Activated naive CD8-positive, alpha-beta T cell (primary cell): ENCODE measurements at regions not wholly inside any gene's neighbourhood (a gene's known extent, or its start where the extent isn't known, plus 50 kb on each side); places are given as distances from the start of the nearest gene placed in this dataset.

Experiments
- H3K27ac Mint-ChIP-seq: one replicate; pipeline ENCODE4 v1.8.0; 2021; ENCODE audit warnings: mixed read lengths
- H3K27me3 Mint-ChIP-seq: one replicate; pipeline ENCODE4 v1.8.0; 2021; ENCODE audit warnings: mixed read lengths
- H3K36me3 Mint-ChIP-seq: one replicate; pipeline ENCODE4 v1.8.0; 2021; ENCODE audit warnings: mixed read lengths
- H3K4me1 Mint-ChIP-seq: one replicate; pipeline ENCODE4 v1.8.0; 2021; ENCODE audit warnings: low read depth, mixed read lengths
- H3K4me3 Mint-ChIP-seq: one replicate; pipeline ENCODE4 v1.8.0; 2021; ENCODE audit warnings: mild to moderate bottlenecking, mixed read lengths
- H3K9me3 Mint-ChIP-seq: one replicate; pipeline ENCODE4 v1.8.0; 2021; ENCODE audit warnings: low read depth, mixed read lengths

- Mint-ChIP-seq H3K27me3 (no peaks in the 10 kb centered on the region), H3K9me3 (no peaks in the 10 kb centered on the region), H3K27ac (no peak overlapping the region), H3K36me3 (no peaks in the 10 kb centered on the region), H3K4me3 (no peak overlapping the region), H3K4me1 (no peaks in the 10 kb centered on the region)
These were observed 602.8 kb downstream of the IRX1 start for GRCh38 chr5:4198461-4198860.

- Mint-ChIP-seq H3K9me3 (no peaks in the 10 kb centered on the region), H3K4me1 (no peaks in the 10 kb centered on the region), H3K27me3 (no peaks in the 10 kb centered on the region), H3K4me3 (no peak overlapping the region), H3K36me3 (no peaks in the 10 kb centered on the region), H3K27ac (no peak overlapping the region)
These were observed 603.6 kb downstream of the IRX1 start for GRCh38 chr5:4199049-4199841.

GRCh38 chr5:4203146-4203545, 607.5 kb downstream of the IRX1 start:
- H3K4me1 Mint-ChIP-seq = no peaks in the 10 kb centered on the region
- H3K9me3 Mint-ChIP-seq = no peaks in the 10 kb centered on the region
- no peaks in the 10 kb centered on the region for H3K36me3 Mint-ChIP-seq
- H3K27me3 Mint-ChIP-seq = no peaks in the 10 kb centered on the region
- no peak overlapping the region for H3K4me3 Mint-ChIP-seq
- H3K27ac Mint-ChIP-seq = no peak overlapping the region

GRCh38 chr5:4204276-4205141, 608.9 kb downstream of the IRX1 start:
- H3K27me3 Mint-ChIP-seq = no peaks in the 10 kb centered on the region
- H3K27ac Mint-ChIP-seq = no peak overlapping the region
- H3K9me3 Mint-ChIP-seq = no peaks in the 10 kb centered on the region
- no peaks in the 10 kb centered on the region for H3K36me3 Mint-ChIP-seq
- H3K4me3 Mint-ChIP-seq = no peak overlapping the region
- H3K4me1 Mint-ChIP-seq = no peaks in the 10 kb centered on the region

- H3K27me3 Mint-ChIP-seq = no peaks in the 10 kb centered on the region
- H3K4me3 Mint-ChIP-seq = no peak overlapping the region
- H3K9me3 Mint-ChIP-seq = no peaks in the 10 kb centered on the region
- no peaks in the 10 kb centered on the region for H3K4me1 Mint-ChIP-seq
- H3K36me3 Mint-ChIP-seq = no peaks in the 10 kb centered on the region
- H3K27ac Mint-ChIP-seq = no peak overlapping the region
These were observed 609.8 kb downstream of the IRX1 start for GRCh38 chr5:4205398-4205797.

- H3K36me3 Mint-ChIP-seq = no peaks in the 10 kb centered on the region
- no peaks in the 10 kb centered on the region for H3K27me3 Mint-ChIP-seq
- no peaks in the 10 kb centered on the region for H3K9me3 Mint-ChIP-seq
- H3K4me1 Mint-ChIP-seq = no peaks in the 10 kb centered on the region
- no peak overlapping the region for H3K4me3 Mint-ChIP-seq
- no peak overlapping the region for H3K27ac Mint-ChIP-seq
These were observed 610.5 kb downstream of the IRX1 start for GRCh38 chr5:4206127-4206526.

- Mint-ChIP-seq H3K9me3 (no peaks in the 10 kb centered on the region), H3K27ac (no peak overlapping the region), H3K36me3 (no peaks in the 10 kb centered on the region), H3K4me3 (no peak overlapping the region), H3K27me3 (no peaks in the 10 kb centered on the region), H3K4me1 (no peaks in the 10 kb centered on the region)
These were observed 611.9 kb downstream of the IRX1 start for GRCh38 chr5:4207486-4207885.

GRCh38 chr5:4208537-4208936, 612.9 kb downstream of the IRX1 start:
- H3K4me3 Mint-ChIP-seq = no peak overlapping the region
- H3K27me3 Mint-ChIP-seq = no peaks in the 10 kb centered on the region
- H3K4me1 Mint-ChIP-seq = no peaks in the 10 kb centered on the region
- H3K9me3 Mint-ChIP-seq = no peaks in the 10 kb centered on the region
- H3K36me3 Mint-ChIP-seq = no peaks in the 10 kb centered on the region
- H3K27ac Mint-ChIP-seq = no peak overlapping the region

GRCh38 chr5:4208996-4209395, 613.4 kb downstream of the IRX1 start:
- no peaks in the 10 kb centered on the region for H3K36me3 Mint-ChIP-seq
- H3K27me3 Mint-ChIP-seq = no peaks in the 10 kb centered on the region
- no peaks in the 10 kb centered on the region for H3K4me1 Mint-ChIP-seq
- no peaks in the 10 kb centered on the region for H3K9me3 Mint-ChIP-seq
- no peak overlapping the region for H3K27ac Mint-ChIP-seq
- H3K4me3 Mint-ChIP-seq = no peak overlapping the region

- H3K36me3 Mint-ChIP-seq = no peaks in the 10 kb centered on the region
- no peaks in the 10 kb centered on the region for H3K27me3 Mint-ChIP-seq
- H3K9me3 Mint-ChIP-seq = no peaks in the 10 kb centered on the region
- H3K4me1 Mint-ChIP-seq = no peaks in the 10 kb centered on the region
- H3K4me3 Mint-ChIP-seq = no peak overlapping the region
- H3K27ac Mint-ChIP-seq = no peak overlapping the region
These were observed 616.6 kb downstream of the IRX1 start for GRCh38 chr5:4212071-4212739.

GRCh38 chr5:4212981-4213819, 617.6 kb downstream of the IRX1 start:
- Mint-ChIP-seq H3K4me1 (no peaks in the 10 kb centered on the region), H3K4me3 (no peak overlapping the region), H3K27me3 (no peaks in the 10 kb centered on the region), H3K27ac (no peak overlapping the region), H3K9me3 (no peaks in the 10 kb centered on the region), H3K36me3 (no peaks in the 10 kb centered on the region)

GRCh38 chr5:4215143-4215542, 619.5 kb downstream of the IRX1 start:
- Mint-ChIP-seq H3K4me1 (no peaks in the 10 kb centered on the region), H3K27ac (no peak overlapping the region), H3K36me3 (no peaks in the 10 kb centered on the region)

GRCh38 chr5:4216142-4216541, 620.5 kb downstream of the IRX1 start:
- H3K36me3 Mint-ChIP-seq = no peaks in the 10 kb centered on the region
- H3K27me3 Mint-ChIP-seq = no peaks in the 10 kb centered on the region
- no peaks in the 10 kb centered on the region for H3K4me1 Mint-ChIP-seq
- H3K4me3 Mint-ChIP-seq = no peak overlapping the region
- no peak overlapping the region for H3K27ac Mint-ChIP-seq
- H3K9me3 Mint-ChIP-seq = no peaks in the 10 kb centered on the region

More at GRCh38 chr5:4215143-4215542, 619.5 kb downstream of the IRX1 start:
- no peaks in the 10 kb centered on the region for H3K9me3 Mint-ChIP-seq
- no peak overlapping the region for H3K4me3 Mint-ChIP-seq
- no peaks in the 10 kb centered on the region for H3K27me3 Mint-ChIP-seq

GRCh38 chr5:4220016-4220415, 624.4 kb downstream of the IRX1 start:
- Mint-ChIP-seq H3K27ac (no peak overlapping the region), H3K4me1 (no peaks in the 10 kb centered on the region), H3K9me3 (no peaks in the 10 kb centered on the region), H3K27me3 (no peaks in the 10 kb centered on the region), H3K4me3 (no peak overlapping the region), H3K36me3 (no peaks in the 10 kb centered on the region)
